IMR-90 (cell line): ENCODE measurements at regions not wholly inside any gene's neighbourhood (a gene's known extent, or its start where the extent isn't known, plus 50 kb on each side); places are given as distances from the start of the nearest gene placed in this dataset.

ENCODE experiments used
- ATAC-seq: fragments of 200-7000 bp; cut with Tn5 transposase; 2 replicates; pipeline ENCODE4 v1.9.1; 2020; ENCODE audit warnings: low read depth, mild to moderate bottlenecking, moderate library complexity
- BruUV-seq: library from RNA; stranded (reverse); fragments of 400-500 nt; replicated peaks from 2 replicates; lab custom pipeline; 2021; lab: Mats Ljungman, UMichigan
- CTCF ChIA-PET: fragments of 300-600 bp; formaldehyde crosslinking; extraction: SDS; loops from one replicate; lab custom pipeline; 2021; ENCODE audit warnings: antibody characterized with exemption; lab: Yijun Ruan, JAX
- POLR2A ChIA-PET: fragments of 300-600 bp; sonication (Branson Sonifier 250); formaldehyde crosslinking; loops from one replicate; lab custom pipeline; 2022; ENCODE audit warnings: antibody characterized with exemption; ENCODE audit not compliant: unreplicated experiment; lab: Charles Lee
- DNase-seq: peaks from one replicate; pipeline ENCODE4 v3.0.0; 2013
- H2AFZ ChIP-seq: replicated peaks from 2 replicates; pipeline ENCODE3; 2013; ENCODE audit warnings: low read length, mild to moderate bottlenecking; ENCODE audit not compliant: poor library complexity
- H2AK5ac ChIP-seq: 2 replicates; pipeline ENCODE4 v1.6.1; 2013; ENCODE audit warnings: low read depth, low read length, inconsistent platforms
- H2AK9ac ChIP-seq: replicated peaks from 2 replicates; pipeline ENCODE3; 2013; ENCODE audit warnings: mild to moderate bottlenecking, low read depth, low read length, moderate library complexity; ENCODE audit not compliant: poor library complexity
- H2BK120ac ChIP-seq: 2 replicates; pipeline ENCODE4 v1.6.1; 2013; ENCODE audit warnings: low read depth, low read length, inconsistent platforms
- H2BK15ac ChIP-seq: 3 replicates; pipeline ENCODE4 v1.6.1; 2013; ENCODE audit warnings: low read depth, low read length, inconsistent platforms
- H2BK20ac ChIP-seq: 2 replicates; pipeline ENCODE4 v1.6.1; 2013; ENCODE audit warnings: low read depth, mild to moderate bottlenecking, inconsistent platforms, low read length, moderate library complexity
- H2BK5ac ChIP-seq: 2 replicates; pipeline ENCODE4 v1.6.1; 2013; ENCODE audit warnings: mild to moderate bottlenecking, low read depth, low read length, inconsistent platforms; ENCODE audit not compliant: poor library complexity, severe bottlenecking
- H3K14ac ChIP-seq: replicated peaks from 2 replicates; pipeline ENCODE4 v1.6.1; 2013; ENCODE audit warnings: low read depth, low read length, inconsistent platforms
- H3K18ac ChIP-seq: 2 replicates; pipeline ENCODE4 v1.6.1; 2013; ENCODE audit warnings: low read depth, low read length, control low read depth
- H3K23ac ChIP-seq: 2 replicates; pipeline ENCODE4 v1.6.1; 2013; ENCODE audit warnings: low read depth, low read length, inconsistent platforms
- H3K27ac ChIP-seq: 2 replicates; pipeline ENCODE4 v1.5.1; 2013; ENCODE audit warnings: mild to moderate bottlenecking, control low read depth, low read length; ENCODE audit not compliant: insufficient read depth
- H3K27me3 ChIP-seq: 2 replicates; pipeline ENCODE4 v1.6.1; 2013; ENCODE audit warnings: low read length; ENCODE audit not compliant: control insufficient read depth, insufficient read depth
- H3K36me3 ChIP-seq: 2 replicates; pipeline ENCODE4 v1.6.1; 2013; ENCODE audit warnings: low read length, mixed read lengths; ENCODE audit not compliant: control insufficient read depth, insufficient read depth
- H3K4ac ChIP-seq: 2 replicates; pipeline ENCODE4 v1.6.1; 2013; ENCODE audit warnings: low read depth, low read length, inconsistent platforms
- H3K4me1 ChIP-seq: 2 replicates; pipeline ENCODE4 v1.6.1; 2013; ENCODE audit warnings: low read length, mixed read lengths; ENCODE audit not compliant: control insufficient read depth, insufficient read depth
- H3K4me2 ChIP-seq: 2 replicates; pipeline ENCODE4 v1.6.1; 2013; ENCODE audit warnings: low read depth, mild to moderate bottlenecking, control low read depth, low read length, moderate library complexity
- H3K4me3 ChIP-seq: 2 replicates; pipeline ENCODE4 v1.5.1; 2013; ENCODE audit warnings: low read depth, mild to moderate bottlenecking, control low read depth, low read length, moderate library complexity; ENCODE audit not compliant: insufficient read depth
- H3K56ac ChIP-seq: 2 replicates; pipeline ENCODE4 v1.6.1; 2013; ENCODE audit warnings: low read length, inconsistent platforms; ENCODE audit not compliant: insufficient read depth; ENCODE audit errors: extremely low read depth
- H3K79me1 ChIP-seq, 2 experiments: 2 replicates each; pipeline ENCODE4 v1.6.1; 2013; ENCODE audit warnings: low read length in 2 of 2, inconsistent platforms in 1 of 2, low read depth in 1 of 2
- H3K9ac ChIP-seq: 2 replicates; pipeline ENCODE4 v1.6.1; 2013; ENCODE audit warnings: low read depth, low read length, control low read depth
- H3K9me1 ChIP-seq: 2 replicates; pipeline ENCODE4 v1.6.1; 2013; ENCODE audit warnings: low read length, inconsistent platforms; ENCODE audit not compliant: insufficient read depth
- H3K9me3 ChIP-seq: 2 replicates; pipeline ENCODE4 v1.6.1; 2013; ENCODE audit warnings: low read length; ENCODE audit not compliant: control insufficient read depth, insufficient read depth
- H4K20me1 ChIP-seq: 2 replicates; pipeline ENCODE4 v1.6.1; 2013; ENCODE audit warnings: low read length, inconsistent platforms; ENCODE audit not compliant: insufficient read depth
- H4K5ac ChIP-seq: 2 replicates; pipeline ENCODE4 v1.6.1; 2013; ENCODE audit warnings: mild to moderate bottlenecking, low read depth, low read length, control low read depth
- H4K8ac ChIP-seq, 2 experiments: 2 replicates each; pipeline ENCODE4 v1.6.1; 2013; ENCODE audit warnings: low read depth in 2 of 2, low read length in 2 of 2, control low read depth in 1 of 2, inconsistent platforms in 1 of 2
- H4K91ac ChIP-seq: 2 replicates; pipeline ENCODE4 v1.6.1; 2013; ENCODE audit warnings: low read depth, low read length, inconsistent platforms; ENCODE audit not compliant: insufficient read depth
- MAFK ChIP-seq: IDR thresholded peaks from 2 replicates; pipeline ENCODE4 v1.6.1; 2012; ENCODE audit warnings: low read depth, low read length, improper control_type of control experiment
- MAZ ChIP-seq: IDR thresholded peaks from 2 replicates; pipeline ENCODE4 v1.6.1; 2012; ENCODE audit warnings: low read depth, mild to moderate bottlenecking, low read length, improper control_type of control experiment, moderate library complexity, borderline replicate concordance
- MXI1 ChIP-seq: IDR thresholded peaks from 2 replicates; pipeline ENCODE4 v1.6.1; 2012; ENCODE audit warnings: low read depth, mild to moderate bottlenecking, low read length, moderate library complexity, borderline replicate concordance
- POLR2A ChIP-seq: IDR thresholded peaks from 2 replicates; pipeline ENCODE4 v1.6.1; 2012; ENCODE audit warnings: mild to moderate bottlenecking, low read depth, low read length
- RFX5 ChIP-seq: IDR thresholded peaks from 2 replicates; pipeline ENCODE4 v1.8.0; 2012; ENCODE audit warnings: low read depth, mild to moderate bottlenecking, low read length, moderate library complexity
- SMC3 ChIP-seq: fragments of 150-350 bp; IDR thresholded peaks from 2 replicates; pipeline ENCODE4 v1.6.1; 2016; ENCODE audit warnings: low read depth, mild to moderate bottlenecking, antibody characterized with exemption, low read length, moderate library complexity
- WGBS, 2 experiments: methylation state at CpG; one replicate each; pipeline versions ENCODE4 v1.1.5 to v1.1.7; 2013; ENCODE audit warnings: missing lambda C conversion rate in 2 of 2; ENCODE audit not compliant: insufficient read length in 1 of 2; ENCODE audit errors: extremely low coverage in 2 of 2; 5-methylcytosine and 5-hydroxymethylcytosine counted together
- dilution Hi-C: fragments of 300-500 bp; cut with HindIII; formaldehyde crosslinking; loops from one replicate; pipeline ENCODE4 v1.14.3; 2018; ENCODE audit warnings: low sequenced_read_pairs; ENCODE audit not compliant: unreplicated experiment
- in situ Hi-C: fragments of 300-500 bp; cut with MboI; formaldehyde crosslinking; loops from 3 replicates; pipeline ENCODE4 v1.14.3; 2019; ENCODE audit warnings: low sequenced_read_pairs, inconsistent platforms, mixed read lengths
- intact Hi-C: fragments of 100-400 bp; cut with micrococcal nuclease; formaldehyde crosslinking; loops from 2 replicates; pipeline ENCODE4 v1.10.0; 2022
- TF ChIP-seq, protein P1 (sequence below): conservative IDR thresholded peaks from 2 replicates; pipeline ENCODE4 v1.5.1; 2012; ENCODE audit warnings: mild to moderate bottlenecking, low read depth, low read length, improper control_type of control experiment

DNA sequence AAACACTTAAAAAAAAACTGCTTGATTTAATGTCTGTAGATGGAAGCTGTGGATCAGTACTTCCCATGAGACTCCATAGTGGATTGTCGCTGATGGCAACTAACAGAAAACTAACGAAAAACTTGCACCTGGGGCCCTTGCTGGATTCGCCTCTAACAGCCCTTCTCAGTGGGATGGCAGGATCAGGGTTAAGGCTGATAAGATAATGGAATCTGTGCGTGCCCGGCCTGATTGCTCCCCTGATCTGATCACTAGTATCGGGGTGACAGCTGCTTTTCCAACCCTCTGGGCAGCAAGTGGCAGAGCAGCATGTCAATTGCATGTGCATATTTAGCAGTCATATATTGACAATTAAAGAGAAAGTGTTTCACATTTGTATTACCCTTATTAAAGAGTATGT, 185.8 kb upstream of the ELAVL2 start:
- Histone ChIP-seq H2AFZ (no peak overlapping the region), H4K8ac (no peak overlapping the region), H3K4me1 (no peaks in the 10 kb centered on the region), H3K18ac (no peak overlapping the region), H3K9me1 (no peaks in the 10 kb centered on the region), H3K56ac (no peak overlapping the region), H3K4me2 (no peak overlapping the region), H3K79me1 (no peaks in the 10 kb centered on the region), H4K5ac (no peak overlapping the region), H3K9ac (no peak overlapping the region), H4K20me1 (no peaks in the 10 kb centered on the region), H4K91ac (no peak overlapping the region), H2BK5ac (no peak overlapping the region), H3K9me3 (peaks cover 3% of the 10 kb centered on the region), H2AK9ac (no peak overlapping the region), H3K4me3 (no peak overlapping the region), H2BK15ac (no peak overlapping the region), H3K23ac (no peak overlapping the region), H3K27ac (no peak overlapping the region), H3K27me3 (no peaks in the 10 kb centered on the region), H2BK120ac (no peak overlapping the region), H2BK20ac (no peak overlapping the region), H3K4ac (no peak overlapping the region), H2AK5ac (no peak overlapping the region), H3K36me3 (no peaks in the 10 kb centered on the region), H3K14ac (no peak overlapping the region)
- ChIA-PET CTCF (no interaction called here), POLR2A (no interaction called here)
- in situ Hi-C loops (no loop called here), intact Hi-C loops (no loop called here), dilution Hi-C loops (no loop called here)
- WGBS, 2 experiments: no CpG with 5 or more reads among the region's 6 CpGs
- TF ChIP-seq POLR2A: no peak
- TF ChIP-seq MAFK: no peak
- no peak for TF ChIP-seq MAZ
- no peak for TF ChIP-seq MXI1
- no peak for TF ChIP-seq SMC3
- TF ChIP-seq RFX5: no peak
- TF ChIP-seq, protein P1, sequence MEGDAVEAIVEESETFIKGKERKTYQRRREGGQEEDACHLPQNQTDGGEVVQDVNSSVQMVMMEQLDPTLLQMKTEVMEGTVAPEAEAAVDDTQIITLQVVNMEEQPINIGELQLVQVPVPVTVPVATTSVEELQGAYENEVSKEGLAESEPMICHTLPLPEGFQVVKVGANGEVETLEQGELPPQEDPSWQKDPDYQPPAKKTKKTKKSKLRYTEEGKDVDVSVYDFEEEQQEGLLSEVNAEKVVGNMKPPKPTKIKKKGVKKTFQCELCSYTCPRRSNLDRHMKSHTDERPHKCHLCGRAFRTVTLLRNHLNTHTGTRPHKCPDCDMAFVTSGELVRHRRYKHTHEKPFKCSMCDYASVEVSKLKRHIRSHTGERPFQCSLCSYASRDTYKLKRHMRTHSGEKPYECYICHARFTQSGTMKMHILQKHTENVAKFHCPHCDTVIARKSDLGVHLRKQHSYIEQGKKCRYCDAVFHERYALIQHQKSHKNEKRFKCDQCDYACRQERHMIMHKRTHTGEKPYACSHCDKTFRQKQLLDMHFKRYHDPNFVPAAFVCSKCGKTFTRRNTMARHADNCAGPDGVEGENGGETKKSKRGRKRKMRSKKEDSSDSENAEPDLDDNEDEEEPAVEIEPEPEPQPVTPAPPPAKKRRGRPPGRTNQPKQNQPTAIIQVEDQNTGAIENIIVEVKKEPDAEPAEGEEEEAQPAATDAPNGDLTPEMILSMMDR: no peak
- ATAC-seq (no peak), DNase-seq (no peak)
- no TSS peak for BruUV-seq
